Trophoblast cell (in vitro differentiated cells and primary cell): ENCODE measurements at regions not wholly inside any gene's neighbourhood (a gene's known extent, or its start where the extent isn't known, plus 50 kb on each side); places are given as distances from the start of the nearest gene placed in this dataset.
A peak's percentile ranks its signal among the peaks of the same experiment; 100 is the strongest.

ENCODE experiments used
- DNase-seq, 2 donors: peaks; one replicate each; pipeline ENCODE4 v3.0.0-alpha.2; 2016
- H2AFZ ChIP-seq: 2 replicates; pipeline ENCODE4 v1.6.1; 2013; ENCODE audit warnings: low read length, moderate library complexity, mild to moderate bottlenecking; ENCODE audit not compliant: insufficient read depth, poor library complexity
- H2AK5ac ChIP-seq: 2 replicates; pipeline ENCODE4 v1.6.1; 2013; ENCODE audit warnings: mild to moderate bottlenecking, low read length
- H2BK120ac ChIP-seq: 2 replicates; pipeline ENCODE4 v1.6.1; 2013; ENCODE audit warnings: low read length, mild to moderate bottlenecking, moderate library complexity; ENCODE audit not compliant: insufficient read depth, poor library complexity
- H2BK12ac ChIP-seq: 2 replicates; pipeline ENCODE4 v1.6.1; 2013; ENCODE audit warnings: mild to moderate bottlenecking, low read length, moderate library complexity
- H2BK5ac ChIP-seq: 2 replicates; pipeline ENCODE4 v1.6.1; 2013; ENCODE audit warnings: low read length, low read depth, moderate library complexity, mild to moderate bottlenecking; ENCODE audit not compliant: poor library complexity
- H3K14ac ChIP-seq: 2 replicates; pipeline ENCODE4 v1.6.1; 2013; ENCODE audit warnings: mild to moderate bottlenecking, low read length
- H3K18ac ChIP-seq: 2 replicates; pipeline ENCODE4 v1.6.1; 2013; ENCODE audit warnings: mild to moderate bottlenecking, low read length
- H3K23ac ChIP-seq: 2 replicates; pipeline ENCODE4 v1.6.1; 2013; ENCODE audit warnings: low read length
- H3K27ac ChIP-seq: 2 replicates; pipeline ENCODE4 v1.5.1; 2013; ENCODE audit warnings: low read depth, mild to moderate bottlenecking, inconsistent platforms, low read length, moderate library complexity
- H3K27me3 ChIP-seq: 2 replicates; pipeline ENCODE4 v1.6.1; 2013; ENCODE audit warnings: inconsistent platforms, mild to moderate bottlenecking, low read length, moderate library complexity; ENCODE audit not compliant: insufficient read depth
- H3K36me3 ChIP-seq, 2 experiments: 1 replicate in 1 of 2; 2 replicates in 1 of 2; pipeline ENCODE4 v1.6.1; 2013; ENCODE audit warnings: low read length in 2 of 2, mild to moderate bottlenecking in 2 of 2, moderate library complexity in 1 of 2; ENCODE audit not compliant: insufficient read depth in 2 of 2, control insufficient read depth in 1 of 2
- H3K4ac ChIP-seq: 2 replicates; pipeline ENCODE4 v1.6.1; 2013; ENCODE audit warnings: low read depth, mild to moderate bottlenecking, low read length, moderate library complexity
- H3K4me1 ChIP-seq, 2 experiments: 1 replicate in 1 of 2; 2 replicates in 1 of 2; pipeline ENCODE4 v1.6.1; 2013; ENCODE audit warnings: low read length in 2 of 2, mild to moderate bottlenecking in 2 of 2, moderate library complexity in 1 of 2; ENCODE audit not compliant: insufficient read depth in 2 of 2, control insufficient read depth in 1 of 2
- H3K4me2 ChIP-seq: 2 replicates; pipeline ENCODE4 v1.6.1; 2013; ENCODE audit warnings: inconsistent platforms, mild to moderate bottlenecking, low read length, moderate library complexity
- H3K4me3 ChIP-seq: 2 replicates; pipeline ENCODE4 v1.5.1; 2013; ENCODE audit warnings: mild to moderate bottlenecking, low read depth, low read length, inconsistent platforms
- H3K79me1 ChIP-seq: one replicate; pipeline ENCODE4 v1.6.1; 2013; ENCODE audit warnings: low read length
- H3K79me2 ChIP-seq: 2 replicates; pipeline ENCODE4 v1.6.1; 2013; ENCODE audit warnings: low read length, mild to moderate bottlenecking; ENCODE audit not compliant: control insufficient read depth, insufficient read depth, poor library complexity
- H3K9ac ChIP-seq: 2 replicates; pipeline ENCODE4 v1.6.1; 2013; ENCODE audit warnings: mild to moderate bottlenecking, low read length
- H3K9me3 ChIP-seq: 2 replicates; pipeline ENCODE4 v1.6.1; 2013; ENCODE audit warnings: low read depth, mild to moderate bottlenecking, control low read depth, inconsistent platforms, low read length; ENCODE audit not compliant: insufficient read depth
- H4K12ac ChIP-seq: 2 replicates; pipeline ENCODE4 v1.6.1; 2013; ENCODE audit warnings: low read depth, mild to moderate bottlenecking, low read length, moderate library complexity
- H4K8ac ChIP-seq: 2 replicates; pipeline ENCODE4 v1.6.1; 2013; ENCODE audit warnings: low read depth, mild to moderate bottlenecking, low read length, moderate library complexity
- H4K91ac ChIP-seq: one replicate; pipeline ENCODE4 v1.6.1; 2013; ENCODE audit warnings: low read depth, mild to moderate bottlenecking, low read length, moderate library complexity
- WGBS: extraction: QIAGEN DNeasy Blood & Tissue Kit; methylation state at CpG from one replicate; pipeline ENCODE4 v1.1.7; 2013; ENCODE audit warnings: missing lambda C conversion rate; ENCODE audit not compliant: insufficient read length, insufficient coverage; ENCODE audit errors: extremely low coverage; 5-methylcytosine and 5-hydroxymethylcytosine counted together

GRCh38 chr18:67646890-67647289 lies 130.4 kb upstream of the DSEL start:
- Histone ChIP-seq H4K8ac (no peak overlapping the region), H3K79me2 (no peaks in the 10 kb centered on the region), H3K27ac (no peak overlapping the region), H2AFZ (no peak overlapping the region), H4K91ac (no peak overlapping the region), H3K79me1 (no peaks in the 10 kb centered on the region), H2BK5ac (no peak overlapping the region), H3K4ac (no peak overlapping the region), H4K12ac (no peak overlapping the region), H2BK12ac (no peak overlapping the region), H2BK120ac (no peak overlapping the region), H3K4me1 (no peaks in the 10 kb centered on the region), H3K9me3 (no peaks in the 10 kb centered on the region), H3K14ac (no peak overlapping the region), H3K9ac (no peak overlapping the region), H2AK5ac (no peak overlapping the region), H3K27me3 (no peaks in the 10 kb centered on the region), H3K4me3 (no peak overlapping the region), H3K4me2 (no peak overlapping the region), H3K23ac (no peak overlapping the region), H3K36me3 (no peaks in the 10 kb centered on the region), H3K18ac (no peak overlapping the region)
- no peak for DNase-seq
- no CpG with 5 or more reads among the region's 2 CpGs for WGBS

- Histone ChIP-seq H3K4me1 (no peaks in the 10 kb centered on the region), H3K79me2 (no peaks in the 10 kb centered on the region), H2BK120ac (no peak overlapping the region), H3K18ac (no peak overlapping the region), H3K4me3 (no peak overlapping the region), H3K79me1 (no peaks in the 10 kb centered on the region), H3K36me3 (no peaks in the 10 kb centered on the region), H3K27ac (no peak overlapping the region), H3K27me3 (no peaks in the 10 kb centered on the region), H4K91ac (no peak overlapping the region), H3K9me3 (no peaks in the 10 kb centered on the region), H2AFZ (no peak overlapping the region), H2BK5ac (no peak overlapping the region), H3K4me2 (no peak overlapping the region), H3K23ac (no peak overlapping the region), H4K12ac (no peak overlapping the region), H2BK12ac (no peak overlapping the region), H3K9ac (no peak overlapping the region), H3K4ac (no peak overlapping the region), H2AK5ac (no peak overlapping the region), H3K14ac (no peak overlapping the region), H4K8ac (no peak overlapping the region)
- DNase-seq = no peak
- no CpG with 5 or more reads among the region's 2 CpGs for WGBS
These were observed 127.7 kb upstream of the DSEL start for GRCh38 chr18:67644226-67644625.

DNA sequence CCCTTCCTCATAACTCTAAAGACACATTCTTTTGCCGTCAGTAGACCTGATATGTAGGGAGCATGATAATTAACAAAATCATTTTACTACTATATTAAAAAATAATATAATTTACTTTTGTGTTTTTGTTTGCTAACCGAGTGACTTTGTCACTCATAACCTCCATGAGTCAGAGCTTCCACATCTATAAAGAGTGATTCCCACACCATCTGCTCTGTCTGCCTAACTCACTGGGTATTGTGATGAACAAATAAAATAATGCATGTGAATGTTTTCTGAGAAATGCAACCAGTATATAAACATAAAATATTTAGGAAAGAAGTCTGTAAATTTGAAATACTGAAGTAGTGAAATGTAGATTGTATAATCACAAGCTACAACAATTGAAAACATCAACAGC lies 123.4 kb upstream of the DSEL start:
- Histone ChIP-seq H4K8ac (no peak overlapping the region), H3K9ac (no peak overlapping the region), H4K91ac (no peak overlapping the region), H3K79me2 (no peaks in the 10 kb centered on the region), H3K36me3 (no peaks in the 10 kb centered on the region), H2BK120ac (no peak overlapping the region), H3K23ac (no peak overlapping the region), H3K79me1 (no peaks in the 10 kb centered on the region), H2BK5ac (no peak overlapping the region), H2BK12ac (no peak overlapping the region), H3K4ac (no peak overlapping the region), H2AK5ac (no peak overlapping the region), H3K27me3 (no peaks in the 10 kb centered on the region), H3K14ac (no peak overlapping the region), H3K9me3 (peaks cover 4% of the 10 kb centered on the region), H3K4me1 (no peaks in the 10 kb centered on the region), H4K12ac (no peak overlapping the region), H3K27ac (no peak overlapping the region), H3K18ac (no peak overlapping the region), H2AFZ (no peak overlapping the region), H3K4me2 (no peak overlapping the region), H3K4me3 (no peak overlapping the region)
- DNase-seq = no peak
- WGBS = 100% methylated on average over 1 of the region's 2 CpGs

DNA sequence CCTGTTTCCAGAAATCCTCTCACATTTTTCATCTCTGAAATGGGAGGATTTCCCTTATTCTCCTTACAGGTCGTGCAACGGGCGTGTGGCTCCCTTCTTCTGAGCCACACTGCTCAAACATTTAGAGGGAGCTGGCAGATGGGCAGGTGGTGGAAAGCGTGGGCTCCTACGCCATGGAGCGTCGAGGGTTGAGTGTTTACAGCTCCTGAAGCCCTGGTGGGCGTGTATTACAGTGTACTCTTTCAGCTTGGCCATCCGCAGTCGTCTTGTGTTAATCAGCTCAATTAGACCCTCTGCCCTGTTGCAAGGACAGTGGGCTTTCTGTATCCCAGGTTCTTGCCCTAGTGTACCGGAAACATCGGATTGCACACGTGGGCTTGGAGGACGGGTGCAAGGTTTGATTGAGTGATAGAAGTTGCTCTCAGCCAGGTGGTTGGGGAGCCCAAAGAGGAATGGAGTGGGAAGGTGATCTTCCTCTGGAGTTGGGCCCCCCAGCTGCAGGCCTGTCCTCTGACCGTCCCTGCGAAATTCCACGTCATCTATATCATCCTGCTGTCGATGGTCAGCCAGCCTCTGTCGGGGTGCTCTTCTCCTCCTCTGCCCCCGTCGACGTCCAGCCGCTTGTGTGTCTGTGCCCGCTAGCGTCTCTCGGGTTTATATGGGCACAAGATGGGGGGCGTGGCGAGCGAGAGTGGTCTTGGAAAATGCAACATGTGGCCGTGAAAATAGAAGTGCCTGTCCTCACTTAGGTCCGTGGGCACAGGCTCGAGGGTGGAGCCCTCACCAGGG lies 120.3 kb upstream of the DSEL start:
- no peak overlapping the region for H3K18ac ChIP-seq
- no peak overlapping the region for H3K4me2 ChIP-seq
- no peak overlapping the region for H4K8ac ChIP-seq
- WGBS = no CpG with 5 or more reads among the region's 32 CpGs
- no peak overlapping the region for H4K91ac ChIP-seq
- no peaks in the 10 kb centered on the region for H3K79me2 ChIP-seq
- H3K27me3 ChIP-seq = no peaks in the 10 kb centered on the region
- H3K4me3 ChIP-seq = peak overlapping the region; percentile 23
- H3K4me1 ChIP-seq = no peaks in the 10 kb centered on the region
- peaks cover 4% of the 10 kb centered on the region for H3K9me3 ChIP-seq
- H3K9ac ChIP-seq = no peak overlapping the region
- no peak overlapping the region for H3K23ac ChIP-seq
- H3K4ac ChIP-seq = no peak overlapping the region
- H2BK12ac ChIP-seq = no peak overlapping the region
- no peaks in the 10 kb centered on the region for H3K79me1 ChIP-seq
- H3K36me3 ChIP-seq = no peaks in the 10 kb centered on the region
- no peak overlapping the region for H4K12ac ChIP-seq
- no peak overlapping the region for H2AFZ ChIP-seq
- no peak overlapping the region for H2BK5ac ChIP-seq
- H2AK5ac ChIP-seq = no peak overlapping the region
- no peak overlapping the region for H2BK120ac ChIP-seq
- H3K14ac ChIP-seq = no peak overlapping the region
- H3K27ac ChIP-seq = no peak overlapping the region
- DNase-seq = no peak
